DND-41 (cell line): ENCODE measurements at regions not wholly inside any gene's neighbourhood (a gene's known extent, or its start where the extent isn't known, plus 50 kb on each side); places are given as distances from the start of the nearest gene placed in this dataset.

Source experiments
- CTCF ChIP-seq: IDR thresholded peaks from 2 replicates; pipeline ENCODE4 v1.5.1; 2012; ENCODE audit warnings: borderline replicate concordance, low read length, moderate library complexity, mild to moderate bottlenecking; ENCODE audit not compliant: poor library complexity, severe bottlenecking; ENCODE audit errors: extremely low read depth
- EZH2 ChIP-seq: IDR thresholded peaks from 3 replicates; pipeline ENCODE4 v1.6.1; 2012; ENCODE audit warnings: borderline replicate concordance, low read depth, mild to moderate bottlenecking, moderate library complexity, low read length, inconsistent platforms; ENCODE audit not compliant: severe bottlenecking

GRCh38 chr10:130236711-130237110 lies 100.5 kb downstream of the GLRX3 start:
- no peak for TF ChIP-seq CTCF
- no peak for TF ChIP-seq EZH2
